ENCODE measurements at regions not wholly inside any gene's neighbourhood (a gene's known extent, or its start where the extent isn't known, plus 50 kb on each side); places are given as distances from the start of the nearest gene placed in this dataset.

- TF ChIP-seq CTCF (optimal IDR thresholded peaks at IDR 0.05 in 1 of 3, IDR thresholded peaks at IDR 0.05 in 1 of 3, conservative IDR thresholded peaks at IDR 0.05 in 1 of 3; ENCODE audit: extremely low read depth in 1 of 3, insufficient read depth in 2 of 3, low read length in 3 of 3): no peak
- no peak for TF ChIP-seq EZH2 (IDR thresholded peaks at IDR 0.05; ENCODE audit: low read length)
These were observed 93.8 kb upstream of the ARHGEF7 start for GRCh38 chr13:111021270-111021669.
